ENCODE measurements at regions not wholly inside any gene's neighbourhood (a gene's known extent, or its start where the extent isn't known, plus 50 kb on each side); places are given as distances from the start of the nearest gene placed in this dataset.
"Not testable (repeated sequence)": the region's sequence is repeated elsewhere in the genome, so short reads cannot be mapped to it uniquely, and the experiment has no call there.

DNA sequence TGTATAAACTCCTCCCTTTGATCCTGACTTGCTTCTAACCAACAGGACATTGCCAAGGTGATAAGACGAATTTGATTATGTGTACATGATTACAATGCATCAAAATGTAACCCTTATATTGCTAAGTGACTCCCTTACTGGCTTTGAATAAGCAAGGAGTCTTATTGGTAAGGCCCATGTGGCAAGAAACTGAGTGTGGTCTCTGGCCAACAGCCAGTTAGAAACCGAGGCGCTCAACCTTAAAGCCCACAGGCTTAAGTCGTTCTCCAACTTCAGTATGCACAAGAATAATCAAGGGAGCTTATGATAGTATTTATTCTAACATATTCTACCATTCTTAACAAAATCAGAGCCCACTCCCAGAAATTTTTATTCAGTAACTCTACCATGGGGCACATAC, 374.2 kb upstream of the F9 start (continued):
- TF ChIP-seq BORCS8-MEF2B (CRISPR knock-in tag; IDR thresholded peaks at IDR 0.05): no peak
- no peak for TF ChIP-seq KDM6A (CRISPR knock-in tag; IDR thresholded peaks at IDR 0.05; ENCODE audit: low read depth)
- no peak for TF ChIP-seq IRX3 (CRISPR knock-in tag; IDR thresholded peaks at IDR 0.05; ENCODE audit: borderline replicate concordance, low read depth)
- TF ChIP-seq SP5 (CRISPR knock-in tag; IDR thresholded peaks at IDR 0.05; ENCODE audit: borderline replicate concordance, low read depth): no peak
- no peak for TF ChIP-seq ZNF136 (CRISPR knock-in tag; IDR thresholded peaks at IDR 0.05; ENCODE audit: low read depth)
- no peak for TF ChIP-seq TARDBP (CRISPR knock-in tag; IDR thresholded peaks at IDR 0.05)

DNA sequence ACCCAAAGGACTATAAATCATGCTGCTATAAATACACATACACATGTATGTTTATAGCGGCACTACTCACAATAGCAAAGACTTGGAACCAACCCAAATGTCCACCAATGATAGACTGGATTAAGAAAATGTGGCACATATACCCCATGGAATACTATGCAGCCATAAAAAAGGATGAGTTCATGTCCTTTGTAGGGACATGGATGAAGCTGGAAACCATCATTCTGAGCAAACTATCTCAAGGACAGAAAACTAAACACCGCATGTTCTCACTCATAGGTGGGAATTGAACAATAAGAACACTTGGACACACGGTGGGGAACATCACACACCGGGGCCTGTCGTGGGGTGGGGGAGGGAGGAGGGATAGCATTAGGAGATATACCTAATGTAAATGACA, 383.9 kb upstream of the F9 start:
- H3K9me3 ChIP-seq (ENCODE audit: low read length); H3K79me2 ChIP-seq (ENCODE audit: insufficient read depth, low read length); H3K27ac ChIP-seq (ENCODE audit: extremely low read length, insufficient read depth, low read length); intact Hi-C loops (cut with micrococcal nuclease; ENCODE audit: unreplicated experiment); POLR2A ChIA-PET; H3K36me3 ChIP-seq (replicated peaks in 1 of 2; ENCODE audit: control insufficient read depth in 1 of 2, insufficient read depth in 2 of 2, low read length in 2 of 2); in situ Hi-C loops (cut with HindIII; ENCODE audit: extremely low pct_ligation_motif_present, low pct_unique_long_range_greater_than_20kb); H4K20me1 ChIP-seq (ENCODE audit: insufficient read depth, low read length); H3K9ac ChIP-seq (ENCODE audit: insufficient read depth, low read depth, low read length); DNase-seq (ENCODE audit: low spot score); CTCF ChIA-PET (ENCODE audit: low intra/inter-chr PET ratio, low total read pairs); H3K4me1 ChIP-seq (ENCODE audit: insufficient read depth, low read length); H3K4me3 ChIP-seq (replicated peaks in 1 of 3; ENCODE audit: insufficient read depth in 1 of 3, low read depth in 2 of 3, low read length in 3 of 3); BruUV-seq (replicated peaks); H3K4me2 ChIP-seq (ENCODE audit: low read depth, low read length); ATAC-seq; FAIRE-seq; H2AFZ ChIP-seq (ENCODE audit: low read length); H3K27me3 ChIP-seq (ENCODE audit: control insufficient read depth in 1 of 2, insufficient read depth in 2 of 2, low read length in 2 of 2): not testable (repeated sequence)
- 36% methylated on average over 4 of the region's 5 CpGs for WGBS (ENCODE audit: low lambda C conversion rate)

DNA sequence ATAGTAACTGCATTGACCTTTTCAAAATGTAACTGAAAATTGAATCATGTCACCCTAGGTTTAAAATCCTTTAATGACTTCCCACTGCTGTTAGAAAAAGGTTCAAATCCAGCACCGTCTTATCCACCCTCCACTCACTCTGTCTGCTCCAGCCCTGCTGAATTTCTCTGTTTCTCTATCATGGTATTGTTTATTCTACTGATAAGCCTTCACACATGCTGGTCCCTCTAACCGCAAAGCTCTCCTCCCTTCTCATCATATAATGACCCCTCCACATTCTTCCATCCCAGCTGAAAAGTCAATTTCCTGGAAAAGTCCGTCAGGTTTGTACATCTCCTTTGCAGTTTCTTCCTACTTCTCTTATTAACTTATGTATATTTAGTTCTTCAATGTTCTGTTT, 389.2 kb upstream of the F9 start:
- Histone ChIP-seq H3K4me3 (replicated peaks in 1 of 3; ENCODE audit: insufficient read depth in 1 of 3, low read depth in 2 of 3, low read length in 3 of 3) (no peak overlapping the region), H3K27ac (ENCODE audit: extremely low read length, insufficient read depth, low read length) (no peak overlapping the region), H4K20me1 (ENCODE audit: insufficient read depth, low read length) (no peaks in the 10 kb centered on the region), H2AFZ (ENCODE audit: low read length) (no peak overlapping the region), H3K4me2 (ENCODE audit: low read depth, low read length) (no peak overlapping the region), H3K9ac (ENCODE audit: insufficient read depth, low read depth, low read length) (no peak overlapping the region), H3K4me1 (ENCODE audit: insufficient read depth, low read length) (no peaks in the 10 kb centered on the region), H3K79me2 (ENCODE audit: insufficient read depth, low read length) (no peaks in the 10 kb centered on the region), H3K9me3 (ENCODE audit: low read length) (no peaks in the 10 kb centered on the region), H3K27me3 (ENCODE audit: control insufficient read depth in 1 of 2, insufficient read depth in 2 of 2, low read length in 2 of 2) (no peaks in the 10 kb centered on the region), H3K36me3 (replicated peaks in 1 of 2; ENCODE audit: control insufficient read depth in 1 of 2, insufficient read depth in 2 of 2, low read length in 2 of 2) (no peaks in the 10 kb centered on the region)
- ATAC-seq: no peak
- intact Hi-C loops (cut with micrococcal nuclease; ENCODE audit: unreplicated experiment): no loop called here
- DNase-seq (ENCODE audit: low spot score): no peak
- WGBS (ENCODE audit: low lambda C conversion rate): 3% methylated on average over 3 of the region's 3 CpGs
- ChIA-PET POLR2A (no interaction called here), CTCF (ENCODE audit: low intra/inter-chr PET ratio, low total read pairs) (no interaction called here)
- in situ Hi-C loops (cut with HindIII; ENCODE audit: extremely low pct_ligation_motif_present, low pct_unique_long_range_greater_than_20kb): no loop called here
- no peak for FAIRE-seq
- BruUV-seq (replicated peaks): no TSS peak
- no peak for TF ChIP-seq STAG1 (CRISPR knock-in tag; IDR thresholded peaks at IDR 0.05)
- TF ChIP-seq, protein P1, sequence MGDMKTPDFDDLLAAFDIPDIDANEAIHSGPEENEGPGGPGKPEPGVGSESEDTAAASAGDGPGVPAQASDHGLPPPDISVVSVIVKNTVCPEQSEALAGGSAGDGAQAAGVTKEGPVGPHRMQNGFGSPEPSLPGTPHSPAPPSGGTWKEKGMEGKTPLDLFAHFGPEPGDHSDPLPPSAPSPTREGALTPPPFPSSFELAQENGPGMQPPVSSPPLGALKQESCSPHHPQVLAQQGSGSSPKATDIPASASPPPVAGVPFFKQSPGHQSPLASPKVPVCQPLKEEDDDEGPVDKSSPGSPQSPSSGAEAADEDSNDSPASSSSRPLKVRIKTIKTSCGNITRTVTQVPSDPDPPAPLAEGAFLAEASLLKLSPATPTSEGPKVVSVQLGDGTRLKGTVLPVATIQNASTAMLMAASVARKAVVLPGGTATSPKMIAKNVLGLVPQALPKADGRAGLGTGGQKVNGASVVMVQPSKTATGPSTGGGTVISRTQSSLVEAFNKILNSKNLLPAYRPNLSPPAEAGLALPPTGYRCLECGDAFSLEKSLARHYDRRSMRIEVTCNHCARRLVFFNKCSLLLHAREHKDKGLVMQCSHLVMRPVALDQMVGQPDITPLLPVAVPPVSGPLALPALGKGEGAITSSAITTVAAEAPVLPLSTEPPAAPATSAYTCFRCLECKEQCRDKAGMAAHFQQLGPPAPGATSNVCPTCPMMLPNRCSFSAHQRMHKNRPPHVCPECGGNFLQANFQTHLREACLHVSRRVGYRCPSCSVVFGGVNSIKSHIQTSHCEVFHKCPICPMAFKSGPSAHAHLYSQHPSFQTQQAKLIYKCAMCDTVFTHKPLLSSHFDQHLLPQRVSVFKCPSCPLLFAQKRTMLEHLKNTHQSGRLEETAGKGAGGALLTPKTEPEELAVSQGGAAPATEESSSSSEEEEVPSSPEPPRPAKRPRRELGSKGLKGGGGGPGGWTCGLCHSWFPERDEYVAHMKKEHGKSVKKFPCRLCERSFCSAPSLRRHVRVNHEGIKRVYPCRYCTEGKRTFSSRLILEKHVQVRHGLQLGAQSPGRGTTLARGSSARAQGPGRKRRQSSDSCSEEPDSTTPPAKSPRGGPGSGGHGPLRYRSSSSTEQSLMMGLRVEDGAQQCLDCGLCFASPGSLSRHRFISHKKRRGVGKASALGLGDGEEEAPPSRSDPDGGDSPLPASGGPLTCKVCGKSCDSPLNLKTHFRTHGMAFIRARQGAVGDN (CRISPR knock-in tag; IDR thresholded peaks at IDR 0.05): no peak
- TF ChIP-seq U2AF2 (IDR thresholded peaks at IDR 0.05; ENCODE audit: low read depth, low read length): no peak
- no peak for TF ChIP-seq EZH2 (conservative IDR thresholded peaks at IDR 0.05; ENCODE audit: low read depth, low read length)
- TF ChIP-seq KLF6 (CRISPR knock-in tag; IDR thresholded peaks at IDR 0.05): no peak
- TF ChIP-seq, protein P2, sequence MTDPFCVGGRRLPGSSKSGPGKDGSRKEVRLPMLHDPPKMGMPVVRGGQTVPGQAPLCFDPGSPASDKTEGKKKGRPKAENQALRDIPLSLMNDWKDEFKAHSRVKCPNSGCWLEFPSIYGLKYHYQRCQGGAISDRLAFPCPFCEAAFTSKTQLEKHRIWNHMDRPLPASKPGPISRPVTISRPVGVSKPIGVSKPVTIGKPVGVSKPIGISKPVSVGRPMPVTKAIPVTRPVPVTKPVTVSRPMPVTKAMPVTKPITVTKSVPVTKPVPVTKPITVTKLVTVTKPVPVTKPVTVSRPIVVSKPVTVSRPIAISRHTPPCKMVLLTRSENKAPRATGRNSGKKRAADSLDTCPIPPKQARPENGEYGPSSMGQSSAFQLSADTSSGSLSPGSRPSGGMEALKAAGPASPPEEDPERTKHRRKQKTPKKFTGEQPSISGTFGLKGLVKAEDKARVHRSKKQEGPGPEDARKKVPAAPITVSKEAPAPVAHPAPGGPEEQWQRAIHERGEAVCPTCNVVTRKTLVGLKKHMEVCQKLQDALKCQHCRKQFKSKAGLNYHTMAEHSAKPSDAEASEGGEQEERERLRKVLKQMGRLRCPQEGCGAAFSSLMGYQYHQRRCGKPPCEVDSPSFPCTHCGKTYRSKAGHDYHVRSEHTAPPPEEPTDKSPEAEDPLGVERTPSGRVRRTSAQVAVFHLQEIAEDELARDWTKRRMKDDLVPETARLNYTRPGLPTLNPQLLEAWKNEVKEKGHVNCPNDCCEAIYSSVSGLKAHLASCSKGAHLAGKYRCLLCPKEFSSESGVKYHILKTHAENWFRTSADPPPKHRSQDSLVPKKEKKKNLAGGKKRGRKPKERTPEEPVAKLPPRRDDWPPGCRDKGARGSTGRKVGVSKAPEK (CRISPR knock-in tag; IDR thresholded peaks at IDR 0.05; ENCODE audit: borderline replicate concordance): no peak

All from HepG2 (cell line).